Sigmoid colon (tissue), 4 donors: ENCODE measurements at regions not wholly inside any gene's neighbourhood (a gene's known extent, or its start where the extent isn't known, plus 50 kb on each side); places are given as distances from the start of the nearest gene placed in this dataset.

Source experiments
- CTCF ChIP-seq, 4 experiments: fragments of 450-650 bp in 3 of 4; fragments of 200-600 bp in 1 of 4; IDR thresholded peaks; one replicate each; pipeline ENCODE4 v1.5.1; 2016 to 2019; ENCODE audit warnings: antibody characterized with exemption in 4 of 4, mild to moderate bottlenecking in 3 of 4, moderate library complexity in 2 of 4
- EP300 ChIP-seq, 4 donors: sonication (generic); formaldehyde crosslinking; IDR thresholded peaks; one replicate each; pipeline ENCODE4 v1.6.1; 2017; ENCODE audit warnings: antibody characterized with exemption in 4 of 4
- POLR2A ChIP-seq, 2 donors: fragments of 450-650 bp; IDR thresholded peaks; one replicate each; pipeline ENCODE4 v1.6.1; 2016; ENCODE audit warnings: antibody characterized with exemption in 2 of 2, mild to moderate bottlenecking in 2 of 2, moderate library complexity in 2 of 2
- POLR2AphosphoS5 ChIP-seq, 4 donors: sonication (generic); formaldehyde crosslinking; IDR thresholded peaks; one replicate each; pipeline ENCODE4 v1.6.1; 2017; ENCODE audit warnings: antibody characterized with exemption in 4 of 4

- TF ChIP-seq CTCF (IDR thresholded peaks at IDR 0.05), result no peak
- TF ChIP-seq POLR2AphosphoS5 (IDR thresholded peaks at IDR 0.05), result no peak
- no peak for TF ChIP-seq EP300 (IDR thresholded peaks at IDR 0.05)
- no peak for TF ChIP-seq POLR2A (IDR thresholded peaks at IDR 0.05)
These were observed 182.7 kb downstream of the MC4R start for GRCh38 chr18:60189856-60190255.
